NB4 (cell line): ENCODE measurements at regions not wholly inside any gene's neighbourhood (a gene's known extent, or its start where the extent isn't known, plus 50 kb on each side); places are given as distances from the start of the nearest gene placed in this dataset.
"Not testable (repeated sequence)": the region's sequence is repeated elsewhere in the genome, so short reads cannot be mapped to it uniquely, and the experiment has no call there.

Experiments used
- DNase-seq: peaks from one replicate; pipeline ENCODE4 v3.0.0; 2010; ENCODE audit warnings: low read depth
- H3K4me3 ChIP-seq: one replicate; pipeline ENCODE4 v1.5.1; 2011; ENCODE audit warnings: mild to moderate bottlenecking, low read depth, low read length, moderate library complexity
- TF ChIP-seq, protein P1 (sequence below): IDR thresholded peaks from one replicate; pipeline ENCODE4 v1.5.1; 2012; ENCODE audit warnings: low read depth, low read length

DNA sequence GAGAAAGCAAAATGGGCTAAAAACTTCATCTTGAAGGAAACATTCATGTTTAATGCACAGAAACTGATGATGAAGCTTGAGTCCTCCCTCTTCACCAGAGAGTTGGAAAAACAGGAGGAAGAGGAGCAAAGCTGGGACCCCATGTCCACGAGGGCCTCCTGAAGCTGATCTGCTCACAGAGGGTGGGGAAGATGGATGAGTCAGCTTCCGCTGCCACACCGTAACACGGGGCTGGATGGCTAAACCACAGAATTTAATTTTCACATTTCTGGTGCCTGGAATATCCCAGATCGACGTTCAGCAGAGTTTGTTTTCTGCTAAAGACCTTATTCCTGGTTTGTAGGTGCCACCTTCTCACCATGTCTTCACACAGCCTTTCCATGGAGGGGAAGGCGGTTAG lies 634.4 kb downstream of the RPIA start:
- not testable (repeated sequence) for DNase-seq, H3K4me3 ChIP-seq

DNA sequence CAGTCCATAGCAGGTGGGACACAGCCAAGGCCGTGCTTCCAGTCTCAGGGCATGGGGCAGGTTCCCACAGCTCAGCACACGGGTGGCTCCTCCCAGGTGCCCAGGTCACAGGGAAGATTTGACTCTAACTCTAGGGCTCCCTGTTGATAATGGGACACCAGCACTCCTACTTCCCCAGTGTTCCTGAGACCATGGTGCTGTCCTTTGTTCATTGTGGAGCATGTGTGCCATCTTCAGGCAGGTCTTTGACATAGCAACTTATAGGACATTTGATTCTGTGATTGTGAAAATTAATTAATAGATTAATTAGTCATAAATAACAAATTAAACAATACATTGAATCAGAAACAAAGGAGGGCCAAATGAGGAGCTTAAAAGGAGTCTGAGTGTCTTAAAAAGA lies 635.0 kb downstream of the RPIA start:
- H3K4me3 ChIP-seq: not testable (repeated sequence)
- peak; percentile 28 for DNase-seq
- TF ChIP-seq, protein P1, sequence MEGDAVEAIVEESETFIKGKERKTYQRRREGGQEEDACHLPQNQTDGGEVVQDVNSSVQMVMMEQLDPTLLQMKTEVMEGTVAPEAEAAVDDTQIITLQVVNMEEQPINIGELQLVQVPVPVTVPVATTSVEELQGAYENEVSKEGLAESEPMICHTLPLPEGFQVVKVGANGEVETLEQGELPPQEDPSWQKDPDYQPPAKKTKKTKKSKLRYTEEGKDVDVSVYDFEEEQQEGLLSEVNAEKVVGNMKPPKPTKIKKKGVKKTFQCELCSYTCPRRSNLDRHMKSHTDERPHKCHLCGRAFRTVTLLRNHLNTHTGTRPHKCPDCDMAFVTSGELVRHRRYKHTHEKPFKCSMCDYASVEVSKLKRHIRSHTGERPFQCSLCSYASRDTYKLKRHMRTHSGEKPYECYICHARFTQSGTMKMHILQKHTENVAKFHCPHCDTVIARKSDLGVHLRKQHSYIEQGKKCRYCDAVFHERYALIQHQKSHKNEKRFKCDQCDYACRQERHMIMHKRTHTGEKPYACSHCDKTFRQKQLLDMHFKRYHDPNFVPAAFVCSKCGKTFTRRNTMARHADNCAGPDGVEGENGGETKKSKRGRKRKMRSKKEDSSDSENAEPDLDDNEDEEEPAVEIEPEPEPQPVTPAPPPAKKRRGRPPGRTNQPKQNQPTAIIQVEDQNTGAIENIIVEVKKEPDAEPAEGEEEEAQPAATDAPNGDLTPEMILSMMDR: peak; percentile 22

DNA sequence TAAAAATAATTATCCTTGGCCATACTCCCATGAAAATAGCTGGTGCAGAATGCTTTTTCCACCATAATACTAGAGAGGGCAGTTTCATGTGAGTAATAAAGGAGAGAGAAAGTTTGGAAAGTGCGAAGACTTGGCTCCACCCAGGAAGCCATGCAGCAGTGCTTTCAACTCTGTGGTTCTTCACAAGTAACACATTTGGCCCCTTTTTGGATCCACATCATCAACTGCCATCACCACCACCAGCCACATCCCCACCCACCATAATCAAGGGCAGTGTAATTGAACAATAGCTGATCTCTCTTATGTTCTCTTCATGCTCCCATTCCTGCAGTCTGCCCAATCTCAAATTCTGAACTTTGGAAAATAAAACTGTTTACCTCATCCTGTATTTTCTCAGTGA lies 637.3 kb downstream of the RPIA start:
- not testable (repeated sequence) for H3K4me3 ChIP-seq, DNase-seq
